ENCODE measurements at regions not wholly inside any gene's neighbourhood (a gene's known extent, or its start where the extent isn't known, plus 50 kb on each side); places are given as distances from the start of the nearest gene placed in this dataset.

Small RNA genes in the stretch of these regions (small RNA-seq; reads per million reads assigned to genes)
- gene MIR550A3 (0 to 0.07 (median 0) reads per million in 4 donors), gene TMSB4XP3 (0 reads per million in 4 donors)

Measured in stomach (tissue), 4 donors.